ENCODE measurements at regions not wholly inside any gene's neighbourhood (a gene's known extent, or its start where the extent isn't known, plus 50 kb on each side); places are given as distances from the start of the nearest gene placed in this dataset.

DNA sequence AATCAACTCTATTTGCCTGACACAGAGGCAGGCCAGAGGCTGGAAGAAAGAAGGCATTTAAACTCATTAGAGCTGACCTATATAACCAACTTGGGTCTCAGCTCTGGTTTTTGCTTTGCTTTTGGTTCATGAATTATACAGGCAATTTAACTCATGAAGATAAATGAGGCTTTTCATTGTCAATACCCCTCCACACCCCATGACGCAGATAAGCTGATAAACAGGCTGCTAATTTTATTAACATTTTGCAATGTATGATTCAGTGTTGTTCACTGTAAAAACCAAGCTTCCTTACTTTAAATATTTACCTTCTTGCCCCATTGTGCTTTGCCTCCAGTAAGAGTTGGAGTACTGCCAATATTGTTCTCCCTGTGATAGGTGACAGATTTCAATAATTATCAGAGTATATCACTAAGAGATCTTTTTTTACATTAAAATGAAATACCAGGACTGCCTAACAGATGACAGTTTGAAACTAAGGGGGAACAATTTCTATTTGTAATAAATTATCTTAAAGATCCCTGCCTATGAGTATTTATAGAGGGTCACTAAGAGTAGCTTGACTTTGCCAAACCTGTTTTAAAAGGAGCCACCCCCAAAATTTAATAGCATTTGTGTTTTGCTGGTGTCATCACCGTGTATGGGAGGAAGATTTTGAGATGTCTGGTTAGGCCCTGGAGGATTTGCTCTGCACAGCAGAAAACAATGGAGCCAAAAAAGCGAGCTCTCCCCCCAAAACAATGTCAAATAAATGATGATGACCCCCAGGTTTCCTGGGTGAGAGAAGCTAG lies 472.7 kb upstream of the NBEA start:
- Histone ChIP-seq H3K4me1 (ENCODE audit: control insufficient read depth in 2 of 2, insufficient read depth in 2 of 2, low read length in 2 of 2) (no peaks in the 10 kb centered on the region), H3K36me3 (replicated peaks in 1 of 2; ENCODE audit: control extremely low read depth in 1 of 2, control insufficient read depth in 1 of 2, extremely low read depth in 1 of 2, insufficient read depth in 2 of 2, low read length in 1 of 2) (no peaks in the 10 kb centered on the region), H3K4me3 (ENCODE audit: control extremely low read depth in 1 of 5, extremely low read depth in 1 of 5, insufficient read depth in 1 of 5, low read depth in 2 of 5, low read length in 4 of 5) (no peak overlapping the region), H2AFZ (ENCODE audit: insufficient read depth, low read depth, low read length, poor library complexity, severe bottlenecking) (no peak overlapping the region), H3K27ac (ENCODE audit: low read length in 2 of 2) (no peak overlapping the region), H3K9ac (ENCODE audit: low read length) (no peak overlapping the region), H3K4me2 (replicated peaks; ENCODE audit: low read depth, low read length, poor library complexity, severe bottlenecking) (no peak overlapping the region), H3K9me3 (ENCODE audit: control extremely low read depth in 1 of 3, control insufficient read depth in 2 of 3, insufficient read depth in 1 of 3, low read length in 2 of 3) (no peaks in the 10 kb centered on the region), H4K20me1 (ENCODE audit: control insufficient read depth, insufficient read depth, low read length, poor library complexity, severe bottlenecking) (no peaks in the 10 kb centered on the region), H3K79me2 (ENCODE audit: control insufficient read depth, insufficient read depth, low read length) (no peaks in the 10 kb centered on the region), H3K27me3 (replicated peaks in 1 of 4; ENCODE audit: control extremely low read depth in 1 of 4, control insufficient read depth in 3 of 4, insufficient read depth in 4 of 4, low read length in 3 of 4) (no peaks in the 10 kb centered on the region)
- no peak overlapping the region for H3K27ac Mint-ChIP-seq
- no peaks in the 10 kb centered on the region for H3K4me1 Mint-ChIP-seq
- DNase-seq, result no peak
- no CpG with 5 or more reads among the region's 3 CpGs for WGBS (ENCODE audit: insufficient coverage)
- H3K4me3 Mint-ChIP-seq, result no peak overlapping the region
- H3K9me3 Mint-ChIP-seq (ENCODE audit: insufficient read depth), result peaks cover 2% of the 10 kb centered on the region
- ChIA-PET CTCF (interaction anchor here (0.8 kb wide), 1 partner anchor 15 kb away, joined by 3 read pairs; no protein-coding TSS in a partner anchor), POLR2A (no interaction called here)
- no peaks in the 10 kb centered on the region for H3K27me3 Mint-ChIP-seq
- intact Hi-C loops (cut with micrococcal nuclease), result no loop called here
- no peak for TF ChIP-seq EZH2 (IDR thresholded peaks at IDR 0.05; ENCODE audit: borderline replicate concordance, insufficient read depth, low read depth, low read length, poor library complexity, severe bottlenecking)
- TF ChIP-seq, protein P1, sequence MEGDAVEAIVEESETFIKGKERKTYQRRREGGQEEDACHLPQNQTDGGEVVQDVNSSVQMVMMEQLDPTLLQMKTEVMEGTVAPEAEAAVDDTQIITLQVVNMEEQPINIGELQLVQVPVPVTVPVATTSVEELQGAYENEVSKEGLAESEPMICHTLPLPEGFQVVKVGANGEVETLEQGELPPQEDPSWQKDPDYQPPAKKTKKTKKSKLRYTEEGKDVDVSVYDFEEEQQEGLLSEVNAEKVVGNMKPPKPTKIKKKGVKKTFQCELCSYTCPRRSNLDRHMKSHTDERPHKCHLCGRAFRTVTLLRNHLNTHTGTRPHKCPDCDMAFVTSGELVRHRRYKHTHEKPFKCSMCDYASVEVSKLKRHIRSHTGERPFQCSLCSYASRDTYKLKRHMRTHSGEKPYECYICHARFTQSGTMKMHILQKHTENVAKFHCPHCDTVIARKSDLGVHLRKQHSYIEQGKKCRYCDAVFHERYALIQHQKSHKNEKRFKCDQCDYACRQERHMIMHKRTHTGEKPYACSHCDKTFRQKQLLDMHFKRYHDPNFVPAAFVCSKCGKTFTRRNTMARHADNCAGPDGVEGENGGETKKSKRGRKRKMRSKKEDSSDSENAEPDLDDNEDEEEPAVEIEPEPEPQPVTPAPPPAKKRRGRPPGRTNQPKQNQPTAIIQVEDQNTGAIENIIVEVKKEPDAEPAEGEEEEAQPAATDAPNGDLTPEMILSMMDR (IDR thresholded peaks at IDR 0.05), result no peak
- ATAC-seq (ENCODE audit: low read depth), result no peak

DNA sequence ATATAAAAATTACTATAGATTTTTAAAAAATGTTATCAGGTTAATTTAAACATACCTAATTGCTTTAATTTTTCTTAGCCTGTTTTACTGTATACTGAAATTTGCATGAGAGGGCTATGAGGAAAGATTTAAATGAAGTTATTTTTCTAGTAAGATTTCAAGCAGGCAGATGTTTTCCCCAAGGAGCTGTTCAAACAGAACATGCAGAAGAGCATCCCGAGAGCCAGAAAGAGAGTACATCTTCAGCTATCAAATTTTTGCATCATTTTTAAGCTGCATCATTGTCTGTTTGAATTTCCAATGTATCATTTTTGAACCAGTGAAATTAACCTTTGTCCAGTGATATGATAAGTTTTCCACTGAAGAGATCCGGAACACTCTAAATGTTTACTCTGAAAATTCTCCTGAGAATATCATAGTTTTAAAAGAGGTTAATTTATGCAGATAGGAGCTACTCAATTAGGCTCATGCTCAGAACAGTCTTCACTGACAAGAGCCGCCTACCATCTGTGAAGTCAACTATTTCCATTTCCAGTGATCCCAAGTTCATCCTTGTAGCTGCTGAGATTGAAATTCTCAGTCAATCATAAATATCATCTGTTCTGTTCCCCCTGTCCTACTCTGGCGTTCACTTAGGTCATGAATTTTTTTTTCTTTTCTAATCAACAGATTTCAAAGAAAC lies 467.7 kb upstream of the NBEA start:
- Histone ChIP-seq H3K27ac (ENCODE audit: low read length in 2 of 2) (no peak overlapping the region), H3K9me3 (ENCODE audit: control extremely low read depth in 1 of 3, control insufficient read depth in 2 of 3, insufficient read depth in 1 of 3, low read length in 2 of 3) (no peaks in the 10 kb centered on the region), H3K79me2 (ENCODE audit: control insufficient read depth, insufficient read depth, low read length) (no peaks in the 10 kb centered on the region), H2AFZ (ENCODE audit: insufficient read depth, low read depth, low read length, poor library complexity, severe bottlenecking) (no peak overlapping the region), H3K4me1 (ENCODE audit: control insufficient read depth in 2 of 2, insufficient read depth in 2 of 2, low read length in 2 of 2) (no peaks in the 10 kb centered on the region), H3K36me3 (replicated peaks in 1 of 2; ENCODE audit: control extremely low read depth in 1 of 2, control insufficient read depth in 1 of 2, extremely low read depth in 1 of 2, insufficient read depth in 2 of 2, low read length in 1 of 2) (no peaks in the 10 kb centered on the region), H4K20me1 (ENCODE audit: control insufficient read depth, insufficient read depth, low read length, poor library complexity, severe bottlenecking) (no peaks in the 10 kb centered on the region), H3K4me2 (replicated peaks; ENCODE audit: low read depth, low read length, poor library complexity, severe bottlenecking) (no peak overlapping the region), H3K9ac (ENCODE audit: low read length) (no peak overlapping the region), H3K27me3 (replicated peaks in 1 of 4; ENCODE audit: control extremely low read depth in 1 of 4, control insufficient read depth in 3 of 4, insufficient read depth in 4 of 4, low read length in 3 of 4) (no peaks in the 10 kb centered on the region), H3K4me3 (ENCODE audit: control extremely low read depth in 1 of 5, extremely low read depth in 1 of 5, insufficient read depth in 1 of 5, low read depth in 2 of 5, low read length in 4 of 5) (no peak overlapping the region)
- WGBS (ENCODE audit: insufficient coverage), result 100% methylated on average over 1 of the region's 4 CpGs
- CTCF ChIA-PET, result no interaction called here
- DNase-seq, result no peak
- intact Hi-C loops (cut with micrococcal nuclease), result no loop called here
- ATAC-seq (ENCODE audit: low read depth), result no peak
- POLR2A ChIA-PET, result no interaction called here
- H3K27me3 Mint-ChIP-seq, result no peaks in the 10 kb centered on the region
- H3K9me3 Mint-ChIP-seq (ENCODE audit: insufficient read depth), result no peaks in the 10 kb centered on the region
- H3K4me3 Mint-ChIP-seq, result no peak overlapping the region
- no peak for TF ChIP-seq EZH2 (IDR thresholded peaks at IDR 0.05; ENCODE audit: borderline replicate concordance, insufficient read depth, low read depth, low read length, poor library complexity, severe bottlenecking)
- TF ChIP-seq, protein P1 (IDR thresholded peaks at IDR 0.05), result no peak
- no peak overlapping the region for H3K27ac Mint-ChIP-seq
- H3K4me1 Mint-ChIP-seq, result no peaks in the 10 kb centered on the region
